SH-SY5Y (cell line): ENCODE measurements at regions not wholly inside any gene's neighbourhood (a gene's known extent, or its start where the extent isn't known, plus 50 kb on each side); places are given as distances from the start of the nearest gene placed in this dataset.

Experiments used
- GATA2 ChIP-seq: IDR thresholded peaks from 2 replicates; pipeline ENCODE4 v1.6.1; 2011; ENCODE audit warnings: mild to moderate bottlenecking, low read depth, low read length
- GATA3 ChIP-seq: IDR thresholded peaks from 2 replicates; pipeline ENCODE4 v1.6.1; 2011; ENCODE audit warnings: low read depth, mild to moderate bottlenecking, low read length, moderate library complexity

DNA sequence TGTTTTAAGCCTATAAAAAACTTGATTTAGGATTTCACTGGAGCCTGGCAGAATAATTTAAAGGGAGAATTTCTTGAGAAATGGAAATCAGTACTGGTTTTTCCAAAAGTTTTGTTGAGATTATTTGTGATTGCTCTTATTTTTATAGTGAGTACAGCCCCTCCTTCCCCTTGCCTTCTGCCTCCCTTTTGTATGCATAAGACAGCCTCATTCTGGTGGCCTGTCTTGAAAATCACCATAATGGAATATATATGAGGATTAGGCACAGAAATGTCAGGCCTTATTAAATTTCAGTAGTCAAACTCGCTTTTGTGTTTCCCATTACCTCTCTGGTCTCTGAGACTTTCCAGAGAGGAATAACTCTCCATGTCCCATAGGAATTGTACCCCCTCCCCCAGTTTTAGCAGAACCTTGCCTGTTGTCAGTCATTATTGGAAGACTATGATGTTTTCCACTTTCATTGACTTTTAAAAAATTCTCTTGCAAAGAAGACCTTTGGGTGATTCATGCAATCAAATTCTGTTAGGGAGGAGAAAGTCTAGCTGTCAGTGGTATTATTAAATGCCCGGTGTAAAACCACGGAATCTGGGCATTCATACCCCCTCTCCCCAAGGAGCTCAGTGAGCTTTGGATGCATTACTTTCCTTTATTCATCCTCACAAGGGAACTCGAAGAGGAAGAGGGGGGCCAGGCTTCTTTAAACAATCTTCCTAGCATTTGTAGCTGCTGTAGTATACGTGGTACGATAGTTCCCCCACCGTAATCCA lies 171.6 kb upstream of the TSC22D2 start:
- TF ChIP-seq GATA2 (no peak), GATA3 (no peak)
